SK-N-SH treated with all-trans-retinoic acid at 6 μM for 48 hours (cell line): ENCODE measurements at regions not wholly inside any gene's neighbourhood (a gene's known extent, or its start where the extent isn't known, plus 50 kb on each side); places are given as distances from the start of the nearest gene placed in this dataset.

ENCODE experiments used
- ATAC-seq: fragments of 200-7000 bp; cut with Tn5 transposase; 3 replicates; pipeline ENCODE4 v1.9.1; 2020; ENCODE audit warnings: mild to moderate bottlenecking, moderate library complexity
- ARNTL ChIP-seq: fragments of 450-650 bp; formaldehyde crosslinking; IDR thresholded peaks from 2 replicates; pipeline ENCODE4 v1.5.0; 2020; ENCODE audit warnings: low read depth, mild to moderate bottlenecking, moderate library complexity, borderline replicate concordance
- BACH2 ChIP-seq: fragments of 250-450 bp; sonication (Bioruptor Pico); IDR thresholded peaks from 2 replicates; pipeline ENCODE4 v1.9.0; 2021; ENCODE audit warnings: mild to moderate bottlenecking, borderline replicate concordance
- CSDC2 ChIP-seq: fragments of 250-450 bp; sonication (Bioruptor Pico); IDR thresholded peaks from 2 replicates; pipeline ENCODE4 v1.5.0; 2020; ENCODE audit warnings: mild to moderate bottlenecking, moderate library complexity
- ESRRG ChIP-seq: fragments of 250-450 bp; sonication (Bioruptor Pico); IDR thresholded peaks from 2 replicates; pipeline ENCODE4 v1.6.1; 2021; ENCODE audit warnings: mild to moderate bottlenecking
- ISL1 ChIP-seq: fragments of 250-450 bp; sonication (Bioruptor Pico); IDR thresholded peaks from 2 replicates; pipeline ENCODE4 v2.1.2; 2022; ENCODE audit warnings: mild to moderate bottlenecking, moderate library complexity
- OSR1 ChIP-seq: fragments of 250-450 bp; sonication (Bioruptor Pico); IDR thresholded peaks from 2 replicates; pipeline ENCODE4 v1.8.0; 2022; ENCODE audit warnings: moderate library complexity, mild to moderate bottlenecking, inconsistent platforms
- PPARA ChIP-seq: fragments of 250-450 bp; sonication (Bioruptor Pico); IDR thresholded peaks from 2 replicates; pipeline ENCODE4 v1.5.0; 2020; ENCODE audit warnings: mild to moderate bottlenecking, borderline replicate concordance
- RARB ChIP-seq: fragments of 250-450 bp; sonication (Bioruptor Pico); IDR thresholded peaks from 2 replicates; pipeline ENCODE4 v1.8.0; 2021; ENCODE audit warnings: mild to moderate bottlenecking, moderate library complexity
- TCF4 ChIP-seq: fragments of 250-450 bp; sonication (Bioruptor Pico); IDR thresholded peaks from 2 replicates; pipeline ENCODE4 v1.8.0; 2021; ENCODE audit warnings: mild to moderate bottlenecking, moderate library complexity, borderline replicate concordance
- TOX ChIP-seq: fragments of 250-450 bp; sonication (Bioruptor Pico); IDR thresholded peaks from 2 replicates; pipeline ENCODE4 v1.8.0; 2021; ENCODE audit warnings: mild to moderate bottlenecking, moderate library complexity, borderline replicate concordance
- ZC3H10 ChIP-seq: fragments of 250-450 bp; sonication (Bioruptor Pico); IDR thresholded peaks from 2 replicates; pipeline ENCODE4 v1.5.1; 2021; ENCODE audit warnings: mild to moderate bottlenecking, moderate library complexity
- ZFP3 ChIP-seq: fragments of 250-450 bp; sonication (Bioruptor Pico); IDR thresholded peaks from 2 replicates; pipeline ENCODE4 v1.5.0; 2020; ENCODE audit warnings: mild to moderate bottlenecking, moderate library complexity
- ZFP30 ChIP-seq: fragments of 450-650 bp; formaldehyde crosslinking; IDR thresholded peaks from 2 replicates; pipeline ENCODE4 v1.5.0; 2022; ENCODE audit warnings: mild to moderate bottlenecking, moderate library complexity
- ZNF565 ChIP-seq: fragments of 450-650 bp; formaldehyde crosslinking; conservative IDR thresholded peaks from 2 replicates; pipeline ENCODE4 v1.5.0; 2020; ENCODE audit warnings: low read depth, mild to moderate bottlenecking, moderate library complexity
- ZNF70 ChIP-seq: fragments of 450-650 bp; formaldehyde crosslinking; IDR thresholded peaks from 2 replicates; pipeline ENCODE4 v1.5.0; 2020; ENCODE audit warnings: mild to moderate bottlenecking, moderate library complexity
- ZNF8 ChIP-seq: fragments of 450-650 bp; formaldehyde crosslinking; IDR thresholded peaks from 2 replicates; pipeline ENCODE4 v1.5.0; 2020; ENCODE audit warnings: mild to moderate bottlenecking, moderate library complexity
- TF ChIP-seq, protein P1 (sequence below): fragments of 250-450 bp; sonication (Bioruptor Pico); IDR thresholded peaks from 2 replicates; pipeline ENCODE4 v1.5.0; 2020; ENCODE audit warnings: mild to moderate bottlenecking, moderate library complexity
- TF ChIP-seq, protein P2 (sequence below): fragments of 250-450 bp; sonication (Bioruptor Pico); IDR thresholded peaks from 2 replicates; pipeline ENCODE4 v1.5.1; 2021; ENCODE audit warnings: mild to moderate bottlenecking, moderate library complexity
- TF ChIP-seq, protein P3 (sequence below): fragments of 250-450 bp; sonication (Bioruptor Pico); IDR thresholded peaks from 2 replicates; pipeline ENCODE4 v1.5.1; 2020; ENCODE audit warnings: low read depth, mild to moderate bottlenecking, moderate library complexity
- TF ChIP-seq, protein P4 (sequence below): fragments of 250-450 bp; sonication (Bioruptor Pico); IDR thresholded peaks from 2 replicates; pipeline ENCODE4 v1.8.0; 2020; ENCODE audit warnings: mild to moderate bottlenecking, moderate library complexity, borderline replicate concordance

DNA sequence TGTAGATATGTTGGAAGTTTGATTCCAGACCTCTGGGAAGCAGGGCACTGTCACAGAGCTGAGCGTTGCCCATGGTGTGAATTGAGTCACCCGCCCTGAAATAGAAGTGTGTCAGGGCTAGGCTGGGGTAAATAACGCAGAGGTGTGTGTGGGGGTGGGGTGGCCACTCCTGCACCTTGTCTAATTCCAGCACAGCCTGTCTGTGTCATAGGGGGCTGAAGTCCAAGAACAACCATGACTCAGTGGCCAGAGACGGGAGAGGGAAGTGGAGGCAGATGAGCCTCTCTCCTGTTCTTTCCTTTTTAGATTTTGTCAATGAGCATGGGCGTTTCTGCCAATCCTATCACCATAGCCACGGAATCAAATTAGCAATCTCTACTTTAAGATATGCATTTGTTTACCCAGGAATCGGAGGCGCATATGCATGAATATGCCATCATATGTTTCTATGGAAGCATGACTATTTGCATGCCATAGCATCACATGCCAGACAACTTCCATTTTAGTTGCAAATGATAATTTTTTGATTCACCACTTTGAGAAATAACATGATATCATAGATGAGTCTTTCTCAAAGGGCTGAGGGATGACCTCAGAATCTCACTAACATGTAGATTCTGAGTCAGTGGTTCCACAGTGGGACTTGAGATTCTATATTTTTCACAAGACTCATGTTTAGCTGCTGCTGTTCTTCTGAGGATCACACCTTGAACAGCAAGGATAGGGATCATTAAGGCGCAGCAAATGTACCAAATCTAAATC, 852.9 kb downstream of the DCDC2C start (continued):
- TF ChIP-seq PPARA (no peak), ESRRG (CRISPR knock-in tag) (no peak), ARNTL (CRISPR knock-in tag) (no peak), ISL1 (CRISPR knock-in tag) (no peak), ZNF565 (CRISPR knock-in tag) (no peak)
- TF ChIP-seq, protein P1, sequence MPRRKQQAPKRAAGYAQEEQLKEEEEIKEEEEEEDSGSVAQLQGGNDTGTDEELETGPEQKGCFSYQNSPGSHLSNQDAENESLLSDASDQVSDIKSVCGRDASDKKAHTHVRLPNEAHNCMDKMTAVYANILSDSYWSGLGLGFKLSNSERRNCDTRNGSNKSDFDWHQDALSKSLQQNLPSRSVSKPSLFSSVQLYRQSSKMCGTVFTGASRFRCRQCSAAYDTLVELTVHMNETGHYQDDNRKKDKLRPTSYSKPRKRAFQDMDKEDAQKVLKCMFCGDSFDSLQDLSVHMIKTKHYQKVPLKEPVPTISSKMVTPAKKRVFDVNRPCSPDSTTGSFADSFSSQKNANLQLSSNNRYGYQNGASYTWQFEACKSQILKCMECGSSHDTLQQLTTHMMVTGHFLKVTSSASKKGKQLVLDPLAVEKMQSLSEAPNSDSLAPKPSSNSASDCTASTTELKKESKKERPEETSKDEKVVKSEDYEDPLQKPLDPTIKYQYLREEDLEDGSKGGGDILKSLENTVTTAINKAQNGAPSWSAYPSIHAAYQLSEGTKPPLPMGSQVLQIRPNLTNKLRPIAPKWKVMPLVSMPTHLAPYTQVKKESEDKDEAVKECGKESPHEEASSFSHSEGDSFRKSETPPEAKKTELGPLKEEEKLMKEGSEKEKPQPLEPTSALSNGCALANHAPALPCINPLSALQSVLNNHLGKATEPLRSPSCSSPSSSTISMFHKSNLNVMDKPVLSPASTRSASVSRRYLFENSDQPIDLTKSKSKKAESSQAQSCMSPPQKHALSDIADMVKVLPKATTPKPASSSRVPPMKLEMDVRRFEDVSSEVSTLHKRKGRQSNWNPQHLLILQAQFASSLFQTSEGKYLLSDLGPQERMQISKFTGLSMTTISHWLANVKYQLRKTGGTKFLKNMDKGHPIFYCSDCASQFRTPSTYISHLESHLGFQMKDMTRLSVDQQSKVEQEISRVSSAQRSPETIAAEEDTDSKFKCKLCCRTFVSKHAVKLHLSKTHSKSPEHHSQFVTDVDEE (CRISPR knock-in tag) = no peak
- TF ChIP-seq, protein P2, sequence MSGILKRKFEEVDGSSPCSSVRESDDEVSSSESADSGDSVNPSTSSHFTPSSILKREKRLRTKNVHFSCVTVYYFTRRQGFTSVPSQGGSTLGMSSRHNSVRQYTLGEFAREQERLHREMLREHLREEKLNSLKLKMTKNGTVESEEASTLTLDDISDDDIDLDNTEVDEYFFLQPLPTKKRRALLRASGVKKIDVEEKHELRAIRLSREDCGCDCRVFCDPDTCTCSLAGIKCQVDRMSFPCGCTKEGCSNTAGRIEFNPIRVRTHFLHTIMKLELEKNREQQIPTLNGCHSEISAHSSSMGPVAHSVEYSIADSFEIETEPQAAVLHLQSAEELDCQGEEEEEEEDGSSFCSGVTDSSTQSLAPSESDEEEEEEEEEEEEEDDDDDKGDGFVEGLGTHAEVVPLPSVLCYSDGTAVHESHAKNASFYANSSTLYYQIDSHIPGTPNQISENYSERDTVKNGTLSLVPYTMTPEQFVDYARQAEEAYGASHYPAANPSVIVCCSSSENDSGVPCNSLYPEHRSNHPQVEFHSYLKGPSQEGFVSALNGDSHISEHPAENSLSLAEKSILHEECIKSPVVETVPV = no peak

DNA sequence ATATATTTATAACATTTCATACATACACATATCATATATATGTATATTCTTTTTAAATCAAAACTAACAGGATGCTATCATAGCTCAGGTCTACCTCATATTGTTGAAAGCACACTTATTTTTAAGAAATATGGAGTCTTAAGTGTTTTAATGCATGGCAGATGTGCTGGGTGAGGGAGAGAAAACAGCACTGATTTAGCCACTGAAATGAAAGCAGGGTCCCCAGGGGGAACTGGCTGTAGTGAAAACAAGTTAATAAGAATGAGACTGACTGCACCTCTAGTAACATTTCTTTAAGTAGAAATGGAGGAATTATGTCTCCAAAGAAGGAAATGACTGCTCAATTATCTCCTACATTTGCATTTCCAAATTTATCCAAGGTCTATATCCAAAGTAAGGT, 857.8 kb downstream of the DCDC2C start:
- ATAC-seq = no peak
- TF ChIP-seq ZFP30 (CRISPR knock-in tag) (no peak), ZC3H10 (no peak), CSDC2 (no peak), OSR1 (no peak), ISL1 (CRISPR knock-in tag) (no peak), TOX (CRISPR knock-in tag) (no peak), TCF4 (CRISPR knock-in tag) (no peak), ZNF8 (CRISPR knock-in tag) (no peak), ZFP3 (CRISPR knock-in tag) (no peak), ZNF70 (CRISPR knock-in tag) (no peak), ZNF565 (CRISPR knock-in tag) (no peak), ESRRG (CRISPR knock-in tag) (no peak), ARNTL (CRISPR knock-in tag) (no peak), RARB (CRISPR knock-in tag) (no peak), BACH2 (CRISPR knock-in tag) (no peak)
- TF ChIP-seq, protein P2 = no peak
- TF ChIP-seq, protein P3, sequence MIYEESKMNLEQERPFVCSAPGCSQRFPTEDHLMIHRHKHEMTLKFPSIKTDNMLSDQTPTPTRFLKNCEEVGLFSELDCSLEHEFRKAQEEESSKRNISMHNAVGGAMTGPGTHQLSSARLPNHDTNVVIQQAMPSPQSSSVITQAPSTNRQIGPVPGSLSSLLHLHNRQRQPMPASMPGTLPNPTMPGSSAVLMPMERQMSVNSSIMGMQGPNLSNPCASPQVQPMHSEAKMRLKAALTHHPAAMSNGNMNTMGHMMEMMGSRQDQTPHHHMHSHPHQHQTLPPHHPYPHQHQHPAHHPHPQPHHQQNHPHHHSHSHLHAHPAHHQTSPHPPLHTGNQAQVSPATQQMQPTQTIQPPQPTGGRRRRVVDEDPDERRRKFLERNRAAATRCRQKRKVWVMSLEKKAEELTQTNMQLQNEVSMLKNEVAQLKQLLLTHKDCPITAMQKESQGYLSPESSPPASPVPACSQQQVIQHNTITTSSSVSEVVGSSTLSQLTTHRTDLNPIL (CRISPR knock-in tag) = no peak
- TF ChIP-seq, protein P1 (CRISPR knock-in tag) = no peak
- TF ChIP-seq, protein P4, sequence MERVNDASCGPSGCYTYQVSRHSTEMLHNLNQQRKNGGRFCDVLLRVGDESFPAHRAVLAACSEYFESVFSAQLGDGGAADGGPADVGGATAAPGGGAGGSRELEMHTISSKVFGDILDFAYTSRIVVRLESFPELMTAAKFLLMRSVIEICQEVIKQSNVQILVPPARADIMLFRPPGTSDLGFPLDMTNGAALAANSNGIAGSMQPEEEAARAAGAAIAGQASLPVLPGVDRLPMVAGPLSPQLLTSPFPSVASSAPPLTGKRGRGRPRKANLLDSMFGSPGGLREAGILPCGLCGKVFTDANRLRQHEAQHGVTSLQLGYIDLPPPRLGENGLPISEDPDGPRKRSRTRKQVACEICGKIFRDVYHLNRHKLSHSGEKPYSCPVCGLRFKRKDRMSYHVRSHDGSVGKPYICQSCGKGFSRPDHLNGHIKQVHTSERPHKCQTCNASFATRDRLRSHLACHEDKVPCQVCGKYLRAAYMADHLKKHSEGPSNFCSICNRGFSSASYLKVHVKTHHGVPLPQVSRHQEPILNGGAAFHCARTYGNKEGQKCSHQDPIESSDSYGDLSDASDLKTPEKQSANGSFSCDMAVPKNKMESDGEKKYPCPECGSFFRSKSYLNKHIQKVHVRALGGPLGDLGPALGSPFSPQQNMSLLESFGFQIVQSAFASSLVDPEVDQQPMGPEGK (CRISPR knock-in tag) = no peak
